ACHN (cell line): ENCODE measurements at regions not wholly inside any gene's neighbourhood (a gene's known extent, or its start where the extent isn't known, plus 50 kb on each side); places are given as distances from the start of the nearest gene placed in this dataset.
"Not testable (repeated sequence)": the region's sequence is repeated elsewhere in the genome, so short reads cannot be mapped to it uniquely, and the experiment has no call there.

Experiments
- DNase-seq: peaks from one replicate; pipeline ENCODE4 v3.0.0-alpha.2; 2015
- in situ Hi-C: cut with HindIII; loops from 2 replicates; pipeline ENCODE4 v1.10.0; 2017; ENCODE audit warnings: low sequenced_read_pairs, low pct_ligation_motif_present, low pct_unique_long_range_greater_than_20kb

DNA sequence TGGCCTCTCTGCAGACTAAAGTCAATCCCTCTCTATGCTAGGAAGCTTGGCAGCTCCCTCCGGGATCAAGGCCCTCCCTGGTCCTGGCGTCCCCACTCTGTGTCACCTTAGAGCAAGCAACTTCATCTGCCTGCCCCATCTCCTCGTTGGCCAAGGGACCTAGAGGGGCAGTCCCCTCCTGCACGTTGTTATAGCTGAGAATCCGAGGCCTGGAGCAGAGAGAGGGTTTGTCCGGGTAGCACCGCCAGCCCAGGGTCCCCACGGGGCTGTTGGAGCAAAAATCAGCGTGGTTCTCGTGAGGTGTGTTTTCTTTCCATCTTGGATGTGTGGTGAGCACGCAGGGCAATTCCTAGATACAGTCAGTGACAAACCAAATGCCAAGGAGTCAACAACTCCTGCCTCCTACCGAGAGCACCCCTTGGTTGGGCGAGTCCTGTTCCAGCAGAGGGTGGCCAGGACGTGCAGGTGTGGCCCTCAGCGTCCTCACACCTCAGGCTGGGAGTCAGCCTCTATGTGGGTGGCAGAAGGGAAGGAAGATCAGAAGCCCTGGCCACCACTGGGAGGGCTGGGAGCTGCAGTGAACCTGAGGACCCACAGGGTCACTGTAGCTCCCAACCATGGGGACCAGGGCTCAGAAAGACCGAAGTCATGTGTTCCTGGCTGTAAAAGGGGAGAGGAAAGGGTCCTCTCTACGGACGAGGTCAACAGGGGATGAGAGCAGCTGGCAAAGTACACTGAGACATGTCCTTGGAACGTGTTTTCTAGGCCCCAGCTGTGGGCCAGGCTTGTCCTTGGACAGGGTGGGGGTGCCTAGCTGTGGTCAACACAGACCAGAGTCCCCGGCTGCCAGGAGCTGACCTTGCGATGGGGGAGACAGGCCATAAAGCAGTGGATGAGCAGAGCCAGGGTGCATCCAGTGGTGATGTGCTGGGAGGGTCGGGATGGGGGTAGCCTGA, 85.6 kb upstream of the CIBAR2 start:
- DNase-seq: no peak
- in situ Hi-C loops: no loop called here

DNA sequence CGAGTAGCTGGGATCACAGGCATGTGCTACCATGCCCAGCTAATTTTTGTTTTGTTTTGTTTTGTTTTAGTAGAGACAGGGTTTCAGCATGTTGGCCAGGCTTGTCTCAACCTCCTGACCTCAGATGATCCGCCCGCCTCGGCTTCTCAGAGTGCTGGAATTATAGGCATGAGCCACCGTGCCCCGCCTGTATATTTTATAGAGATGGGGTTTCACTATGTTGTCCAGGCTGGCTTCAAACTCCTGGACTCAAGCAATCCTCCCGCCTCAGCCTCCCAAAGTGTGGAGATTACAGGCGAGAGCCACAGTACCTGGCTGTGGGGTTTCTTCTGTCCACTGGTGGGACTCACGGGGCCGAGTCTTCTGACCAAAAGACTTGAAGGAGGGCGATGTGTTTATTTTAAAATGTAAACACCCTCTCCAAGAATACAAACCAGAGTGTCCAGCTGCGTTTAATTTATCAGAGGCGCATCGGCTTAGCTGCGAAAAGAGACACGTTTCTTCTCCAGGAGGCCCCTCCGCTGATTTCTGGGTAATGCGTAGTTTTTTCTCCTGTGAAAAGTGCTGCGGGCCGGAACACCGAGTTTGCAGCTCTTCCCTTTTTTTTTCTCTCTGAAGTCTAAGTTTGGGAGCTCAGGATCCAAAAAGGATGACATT, 86.9 kb upstream of the CIBAR2 start:
- no peak for DNase-seq
- in situ Hi-C loops: no loop called here

GRCh38 chr16:85199880-85200279, 87.6 kb upstream of the CIBAR2 start:
- in situ Hi-C loops: no loop called here

GRCh38 chr16:85200471-85201278, 88.4 kb upstream of the CIBAR2 start:
- no peak for DNase-seq
- in situ Hi-C loops: no loop called here

More at GRCh38 chr16:85199880-85200279, 87.6 kb upstream of the CIBAR2 start:
- no peak for DNase-seq

DNA sequence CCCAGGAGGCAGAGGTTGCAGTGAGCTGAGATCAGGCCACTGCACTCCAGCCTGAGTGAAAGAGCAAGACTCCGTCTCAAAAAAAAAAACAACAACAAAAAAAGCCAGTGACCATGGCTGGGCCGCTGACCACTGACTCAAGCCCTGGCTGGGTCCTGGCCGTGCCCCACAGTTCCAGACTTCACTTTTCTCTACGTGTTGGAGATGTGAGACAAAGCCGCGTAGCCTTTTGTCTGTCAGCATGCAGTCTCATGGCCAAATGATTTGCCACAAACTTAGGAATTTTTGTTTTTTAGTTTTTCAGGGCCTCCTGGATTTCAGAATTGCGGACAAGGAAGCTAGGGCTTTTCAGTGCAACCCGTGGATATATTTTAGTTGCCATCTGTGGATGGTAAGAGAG, 89.3 kb upstream of the CIBAR2 start:
- in situ Hi-C loops: no loop called here

DNA sequence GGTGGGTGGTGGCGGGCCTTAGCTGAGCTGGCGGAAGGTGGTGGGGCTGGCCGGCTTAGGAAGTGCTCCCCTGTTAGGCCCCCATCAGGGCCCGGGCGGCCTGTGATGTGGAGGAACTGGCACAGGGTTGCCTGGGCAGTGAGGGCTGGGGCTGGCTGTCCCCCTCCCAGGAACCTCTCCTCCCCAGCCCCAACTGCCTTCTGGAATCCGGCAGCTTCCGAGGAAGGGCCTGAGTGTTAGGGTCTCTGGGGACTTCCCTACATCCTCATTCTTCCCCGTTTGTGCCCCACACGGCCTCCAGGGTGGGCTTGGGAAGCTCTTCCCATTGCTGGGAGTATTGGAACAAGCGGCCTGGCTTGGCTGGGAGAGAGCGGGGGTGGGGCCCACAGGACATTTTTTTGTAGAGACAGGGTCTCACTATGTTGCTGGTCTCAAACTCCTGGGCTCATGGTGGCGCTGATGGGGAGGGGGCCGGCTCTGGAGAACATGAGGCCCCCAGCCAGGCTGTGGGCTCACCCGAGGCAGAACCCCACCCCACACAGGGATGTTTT, 89.9 kb upstream of the CIBAR2 start:
- in situ Hi-C loops: no loop called here
- no peak for DNase-seq

More for the DNA sequence above, 89.3 kb upstream of the CIBAR2 start:
- DNase-seq: no peak

- no peak for DNase-seq
- in situ Hi-C loops: no loop called here
These were observed 90.6 kb upstream of the CIBAR2 start for GRCh38 chr16:85202631-85203461.

GRCh38 chr16:85203462-85203813, 91.2 kb upstream of the CIBAR2 start:
- no peak for DNase-seq
- in situ Hi-C loops: no loop called here

- in situ Hi-C loops: no loop called here
- no peak for DNase-seq
These were observed 92.2 kb upstream of the CIBAR2 start for GRCh38 chr16:85204242-85205010.

GRCh38 chr16:85205257-85205656, 93.0 kb upstream of the CIBAR2 start:
- in situ Hi-C loops, DNase-seq: not testable (repeated sequence)

DNA sequence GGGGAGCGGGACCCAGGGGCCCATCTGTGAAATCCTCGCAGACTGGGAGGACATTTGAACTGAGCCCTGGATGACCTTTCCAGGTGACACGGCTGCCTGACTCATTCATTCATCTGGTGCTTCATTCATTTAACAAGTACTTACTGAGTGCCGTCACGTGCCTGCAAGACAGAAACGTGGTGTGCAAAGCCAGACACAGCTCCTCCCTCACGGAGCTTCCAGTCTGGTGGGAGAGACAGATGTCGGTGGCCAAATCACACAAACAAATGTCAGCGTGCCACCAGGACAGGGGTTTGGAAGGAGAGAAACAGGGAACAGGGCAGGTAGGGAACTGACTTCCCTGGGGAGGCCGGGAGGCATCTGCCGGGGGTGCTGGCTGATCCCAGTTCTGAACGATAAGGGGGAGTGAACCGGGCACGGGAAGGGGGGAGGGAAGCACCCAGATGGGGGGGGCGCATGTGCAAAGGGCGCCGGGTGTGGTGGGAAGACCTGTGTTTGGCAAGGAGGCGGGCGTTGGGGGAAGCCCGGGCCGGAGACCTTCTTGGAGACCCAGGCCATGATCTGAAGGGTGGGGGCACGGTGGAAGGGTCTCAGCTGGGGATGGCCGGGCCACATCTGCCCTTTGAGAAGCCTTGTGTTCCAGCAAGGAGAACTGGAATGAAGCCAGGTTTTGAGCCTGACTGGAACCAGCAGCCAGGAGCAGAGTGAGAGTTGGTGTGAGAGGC, 93.6 kb upstream of the CIBAR2 start:
- no peak for DNase-seq
- in situ Hi-C loops: no loop called here

- DNase-seq: no peak
- in situ Hi-C loops: no loop called here
These were observed 94.4 kb upstream of the CIBAR2 start for GRCh38 chr16:85206472-85207356.

- in situ Hi-C loops: no loop called here
- no peak for DNase-seq
These were observed 95.2 kb upstream of the CIBAR2 start for GRCh38 chr16:85207357-85207921.

GRCh38 chr16:85208181-85208580, 95.9 kb upstream of the CIBAR2 start:
- in situ Hi-C loops: no loop called here
- no peak for DNase-seq

- in situ Hi-C loops: no loop called here
- DNase-seq: no peak
These were observed 96.6 kb upstream of the CIBAR2 start for GRCh38 chr16:85208643-85209520.
